ENCODE measurements at regions not wholly inside any gene's neighbourhood (a gene's known extent, or its start where the extent isn't known, plus 50 kb on each side); places are given as distances from the start of the nearest gene placed in this dataset.

GRCh38 chr6:16850681-16851026 is 89.4 kb upstream of the ATXN1 start:
- DNase-seq, result peak; percentile 14

- DNase-seq, result no peak
Observed at GRCh38 chr6:16849988-16850680, 88.9 kb upstream of the ATXN1 start.

- DNase-seq, result no peak
Observed at GRCh38 chr6:16849280-16849987, 88.2 kb upstream of the ATXN1 start.

- no peak for DNase-seq
Observed at GRCh38 chr6:16846399-16846778, 85.1 kb upstream of the ATXN1 start.

- no peak for DNase-seq
Observed at GRCh38 chr6:16844183-16844582, 82.9 kb upstream of the ATXN1 start.

- no peak for DNase-seq
Observed at GRCh38 chr6:16842676-16843075, 81.4 kb upstream of the ATXN1 start.

- no peak for DNase-seq
Observed at GRCh38 chr6:16841241-16841640, 80.0 kb upstream of the ATXN1 start.

GRCh38 chr6:16840725-16841124 is 79.5 kb upstream of the ATXN1 start:
- no peak for DNase-seq

GRCh38 chr6:16840291-16840690 is 79.0 kb upstream of the ATXN1 start:
- no peak for DNase-seq

GRCh38 chr6:16839631-16840179 is 78.4 kb upstream of the ATXN1 start:
- DNase-seq, result no peak

GRCh38 chr6:16837217-16837972 is 76.1 kb upstream of the ATXN1 start:
- no peak for DNase-seq

- DNase-seq, result no peak
Observed at GRCh38 chr6:16836144-16836981, 75.1 kb upstream of the ATXN1 start.

GRCh38 chr6:16834242-16834641 is 73.0 kb upstream of the ATXN1 start:
- DNase-seq, result no peak

GRCh38 chr6:16832721-16833120 is 71.5 kb upstream of the ATXN1 start:
- no peak for DNase-seq

- no peak for DNase-seq
Observed at GRCh38 chr6:16832043-16832567, 70.8 kb upstream of the ATXN1 start.

GRCh38 chr6:16831136-16831535 is 69.9 kb upstream of the ATXN1 start:
- DNase-seq, result no peak

GRCh38 chr6:16828058-16828457 is 66.8 kb upstream of the ATXN1 start:
- no peak for DNase-seq

- DNase-seq, result no peak
Observed at GRCh38 chr6:16827627-16828026, 66.4 kb upstream of the ATXN1 start.

GRCh38 chr6:16825784-16826183 is 64.5 kb upstream of the ATXN1 start:
- no peak for DNase-seq

- DNase-seq, result no peak
Observed at GRCh38 chr6:16824845-16825685, 63.8 kb upstream of the ATXN1 start.

- no peak for DNase-seq
Observed at GRCh38 chr6:16823718-16824352, 62.6 kb upstream of the ATXN1 start.
